ENCODE measurements at regions not wholly inside any gene's neighbourhood (a gene's known extent, or its start where the extent isn't known, plus 50 kb on each side); places are given as distances from the start of the nearest gene placed in this dataset.

GRCh38 chr21:27068811-27069210 lies 101.9 kb upstream of the ADAMTS5 start:
- TF ChIP-seq CTCF (IDR thresholded peaks at IDR 0.05) = no peak
- no peak for TF ChIP-seq POLR2A (IDR thresholded peaks at IDR 0.05)
- TF ChIP-seq EP300 (IDR thresholded peaks at IDR 0.05; ENCODE audit: low read depth) = no peak

Measured in transverse colon (tissue), 3 donors.